ENCODE measurements at regions not wholly inside any gene's neighbourhood (a gene's known extent, or its start where the extent isn't known, plus 50 kb on each side); places are given as distances from the start of the nearest gene placed in this dataset.

DNA sequence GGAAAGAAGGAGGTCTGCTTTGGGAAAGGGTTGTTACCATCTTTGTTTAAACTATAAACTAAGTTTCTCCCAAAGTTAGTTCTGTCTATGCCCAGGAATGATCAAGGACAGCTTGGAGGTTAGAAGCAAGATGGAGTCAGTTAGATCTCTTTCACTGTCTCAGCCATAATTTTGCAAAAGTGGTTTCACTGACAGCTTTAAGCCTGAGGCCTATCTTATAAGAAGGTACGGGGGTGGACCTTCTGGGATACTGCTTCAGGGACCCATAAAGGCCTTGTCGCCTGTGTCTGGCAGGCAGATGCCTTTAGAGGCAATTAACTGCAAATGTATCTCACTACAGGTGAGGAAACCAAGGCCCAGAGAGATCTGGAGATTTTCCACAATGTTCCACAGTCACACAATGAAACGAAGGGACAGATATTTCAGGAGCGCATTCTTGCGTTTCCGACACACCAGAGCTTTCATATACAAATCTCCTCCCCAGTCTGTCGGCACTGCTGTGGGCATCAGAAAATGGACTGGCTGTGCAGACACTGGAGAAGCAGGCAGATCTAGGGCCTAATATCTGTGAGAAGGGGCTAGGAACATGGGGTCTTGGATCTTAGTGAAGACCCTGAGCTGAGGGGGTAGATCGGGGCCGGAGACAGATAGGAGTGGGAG is 169.5 kb upstream of the SMAD3 start:
- Histone ChIP-seq H3K9me1 (ENCODE audit: insufficient read depth, low read length) (peaks cover 10% of the 10 kb centered on the region), H4K5ac (ENCODE audit: low read depth, low read length) (no peak overlapping the region), H3K4me1 (ENCODE audit: control insufficient read depth, insufficient read depth, low read length) (peaks cover 4% of the 10 kb centered on the region), H3K23ac (ENCODE audit: low read depth, low read length) (no peak overlapping the region), H3K27ac (ENCODE audit: insufficient read depth, low read length) (no peak overlapping the region), H3K18ac (ENCODE audit: low read depth, low read length) (no peak overlapping the region), H2AK9ac (replicated peaks; ENCODE audit: low read depth, low read length, poor library complexity) (no peak overlapping the region), H3K9ac (ENCODE audit: low read depth, low read length) (no peak overlapping the region), H3K4me2 (ENCODE audit: low read depth, low read length) (no peak overlapping the region), H4K91ac (ENCODE audit: insufficient read depth, low read depth, low read length) (no peak overlapping the region), H3K4ac (ENCODE audit: low read depth, low read length) (no peak overlapping the region), H3K27me3 (ENCODE audit: control insufficient read depth, insufficient read depth, low read length) (no peaks in the 10 kb centered on the region), H3K79me1 (ENCODE audit: low read depth in 1 of 2, low read length in 2 of 2) (no peaks in the 10 kb centered on the region), H2BK5ac (ENCODE audit: low read depth, low read length, poor library complexity, severe bottlenecking) (no peak overlapping the region), H3K36me3 (ENCODE audit: control insufficient read depth, insufficient read depth, low read length) (no peaks in the 10 kb centered on the region), H2BK15ac (ENCODE audit: low read depth, low read length) (no peak overlapping the region), H3K9me3 (ENCODE audit: control insufficient read depth, insufficient read depth, low read length) (no peaks in the 10 kb centered on the region), H3K4me3 (ENCODE audit: insufficient read depth, low read depth, low read length) (no peak overlapping the region), H2AK5ac (ENCODE audit: low read depth, low read length) (no peak overlapping the region), H2AFZ (replicated peaks; ENCODE audit: low read length, poor library complexity) (no peak overlapping the region), H4K20me1 (ENCODE audit: insufficient read depth, low read length) (no peaks in the 10 kb centered on the region), H2BK20ac (ENCODE audit: low read depth, low read length) (no peak overlapping the region), H4K8ac (ENCODE audit: low read depth in 2 of 2, low read length in 2 of 2) (no peak overlapping the region), H2BK120ac (ENCODE audit: low read depth, low read length) (no peak overlapping the region), H3K56ac (ENCODE audit: extremely low read depth, insufficient read depth, low read length) (no peak overlapping the region), H3K14ac (replicated peaks; ENCODE audit: low read depth, low read length) (no peak overlapping the region)
- POLR2A ChIA-PET (ENCODE audit: unreplicated experiment), result no interaction called here
- dilution Hi-C loops (cut with HindIII; ENCODE audit: low sequenced_read_pairs, unreplicated experiment) (no loop called here), intact Hi-C loops (cut with micrococcal nuclease) (no loop called here), in situ Hi-C loops (cut with MboI; ENCODE audit: low sequenced_read_pairs) (no loop called here)
- BruUV-seq (replicated peaks), result no TSS peak
- no peak for TF ChIP-seq BHLHE40 (IDR thresholded peaks at IDR 0.05; ENCODE audit: low read depth, low read length)
- no peak for TF ChIP-seq CTCF (conservative IDR thresholded peaks at IDR 0.05; ENCODE audit: low read depth, low read length)
- TF ChIP-seq FOS (IDR thresholded peaks at IDR 0.05; ENCODE audit: low read depth, low read length), result no peak
- no peak for TF ChIP-seq CHD1 (IDR thresholded peaks at IDR 0.05; ENCODE audit: low read depth, low read length)
- TF ChIP-seq RAD21 (IDR thresholded peaks at IDR 0.05; ENCODE audit: low read length), result no peak
- TF ChIP-seq NFE2L2 (IDR thresholded peaks at IDR 0.05; ENCODE audit: low read depth, low read length), result no peak
- TF ChIP-seq, protein P1, sequence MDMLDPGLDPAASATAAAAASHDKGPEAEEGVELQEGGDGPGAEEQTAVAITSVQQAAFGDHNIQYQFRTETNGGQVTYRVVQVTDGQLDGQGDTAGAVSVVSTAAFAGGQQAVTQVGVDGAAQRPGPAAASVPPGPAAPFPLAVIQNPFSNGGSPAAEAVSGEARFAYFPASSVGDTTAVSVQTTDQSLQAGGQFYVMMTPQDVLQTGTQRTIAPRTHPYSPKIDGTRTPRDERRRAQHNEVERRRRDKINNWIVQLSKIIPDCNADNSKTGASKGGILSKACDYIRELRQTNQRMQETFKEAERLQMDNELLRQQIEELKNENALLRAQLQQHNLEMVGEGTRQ (IDR thresholded peaks at IDR 0.05; ENCODE audit: low read depth, low read length), result no peak
- TF ChIP-seq MAZ (IDR thresholded peaks at IDR 0.05; ENCODE audit: borderline replicate concordance, low read depth, low read length), result no peak
- no peak for TF ChIP-seq POLR2A (IDR thresholded peaks at IDR 0.05; ENCODE audit: low read depth, low read length)
- TF ChIP-seq CEBPB (IDR thresholded peaks at IDR 0.05; ENCODE audit: low read depth, low read length), result no peak
- no peak for TF ChIP-seq SMC3 (IDR thresholded peaks at IDR 0.05; ENCODE audit: low read depth, low read length)
- TF ChIP-seq MXI1 (IDR thresholded peaks at IDR 0.05; ENCODE audit: borderline replicate concordance, low read depth, low read length), result no peak
- no peak for TF ChIP-seq MAFK (IDR thresholded peaks at IDR 0.05; ENCODE audit: low read depth, low read length)
- TF ChIP-seq, protein P2, sequence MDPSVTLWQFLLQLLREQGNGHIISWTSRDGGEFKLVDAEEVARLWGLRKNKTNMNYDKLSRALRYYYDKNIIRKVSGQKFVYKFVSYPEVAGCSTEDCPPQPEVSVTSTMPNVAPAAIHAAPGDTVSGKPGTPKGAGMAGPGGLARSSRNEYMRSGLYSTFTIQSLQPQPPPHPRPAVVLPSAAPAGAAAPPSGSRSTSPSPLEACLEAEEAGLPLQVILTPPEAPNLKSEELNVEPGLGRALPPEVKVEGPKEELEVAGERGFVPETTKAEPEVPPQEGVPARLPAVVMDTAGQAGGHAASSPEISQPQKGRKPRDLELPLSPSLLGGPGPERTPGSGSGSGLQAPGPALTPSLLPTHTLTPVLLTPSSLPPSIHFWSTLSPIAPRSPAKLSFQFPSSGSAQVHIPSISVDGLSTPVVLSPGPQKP (IDR thresholded peaks at IDR 0.05; ENCODE audit: borderline replicate concordance, low read depth, low read length), result no peak
- TF ChIP-seq RFX5 (IDR thresholded peaks at IDR 0.05; ENCODE audit: low read depth, low read length), result no peak
- DNase-seq (no peak), ATAC-seq (ENCODE audit: low read depth) (no peak)
- WGBS, 2 experiments (ENCODE audit: extremely low coverage in 2 of 2, insufficient read length in 1 of 2), result 93% methylated on average over 2 of the region's 9 CpGs; no CpG with 5 or more reads in 1 of the 2 experiments
- CTCF ChIA-PET, result no interaction called here
